Retinal pigment epithelial cell (primary cell): ENCODE measurements at regions not wholly inside any gene's neighbourhood (a gene's known extent, or its start where the extent isn't known, plus 50 kb on each side); places are given as distances from the start of the nearest gene placed in this dataset.

Experiments
- DNase-seq: peaks from one replicate; pipeline ENCODE4 v3.0.0-alpha.2; 2010; ENCODE audit warnings: low read depth
- H3K4me3 ChIP-seq: 2 replicates; pipeline ENCODE4 v1.5.1; 2011; ENCODE audit warnings: mild to moderate bottlenecking, low read length, control low read depth, moderate library complexity
- CTCF ChIP-seq: conservative IDR thresholded peaks from 2 replicates; pipeline ENCODE4 v1.5.1; 2011; ENCODE audit warnings: low read depth, low read length, control low read depth, inconsistent platforms

- TF ChIP-seq CTCF: no peak
- no peak overlapping the region for H3K4me3 ChIP-seq
- no peak for DNase-seq
Measured at GRCh38 chr22:22763512-22763911, 119.1 kb downstream of the GGTLC2 start.

- DNase-seq: no peak
- H3K4me3 ChIP-seq: no peak overlapping the region
- TF ChIP-seq CTCF: no peak
Measured at GRCh38 chr22:22764085-22764484, 119.7 kb downstream of the GGTLC2 start.

GRCh38 chr22:22767876-22768602 is 119.6 kb upstream of the IGLL5 start:
- DNase-seq: no peak
- TF ChIP-seq CTCF: peak; percentile 17

GRCh38 chr22:22768885-22769284 is 118.7 kb upstream of the IGLL5 start:
- DNase-seq: no peak
- TF ChIP-seq CTCF: no peak
- no peak overlapping the region for H3K4me3 ChIP-seq

More at GRCh38 chr22:22767876-22768602, 119.6 kb upstream of the IGLL5 start:
- no peak overlapping the region for H3K4me3 ChIP-seq

- no peak for DNase-seq
- TF ChIP-seq CTCF: no peak
- H3K4me3 ChIP-seq: no peak overlapping the region
Measured at GRCh38 chr22:22769434-22770279, 118.0 kb upstream of the IGLL5 start.

GRCh38 chr22:22770280-22770871 is 117.2 kb upstream of the IGLL5 start:
- H3K4me3 ChIP-seq: no peak overlapping the region
- no peak for DNase-seq
- TF ChIP-seq CTCF: peak; percentile 93
